HEK293 (cell line): ENCODE measurements at regions not wholly inside any gene's neighbourhood (a gene's known extent, or its start where the extent isn't known, plus 50 kb on each side); places are given as distances from the start of the nearest gene placed in this dataset.

ENCODE experiments used
- CTCF ChIA-PET: fragments of 350-600 bp; formaldehyde crosslinking; extraction: SDS; loops from one replicate; lab custom pipeline; 2021; ENCODE audit warnings: antibody characterized with exemption; lab: Yijun Ruan, JAX
- POLR2A ChIA-PET: fragments of 300-600 bp; formaldehyde crosslinking; extraction: SDS; loops from one replicate; lab custom pipeline; 2020; ENCODE audit warnings: antibody characterized with exemption, inconsistent platforms; lab: Yijun Ruan, JAX
- H3K27ac ChIP-seq: fragments of 200-500 bp; sonication (Bioruptor generic); 2 replicates; pipeline ENCODE4 v1.5.1; 2014; ENCODE audit warnings: low read depth, low read length, control low read depth, inconsistent platforms; ENCODE audit errors: extremely low read depth
- H3K36me3 ChIP-seq, 2 experiments: fragments of 200-500 bp in 1 of 2; sonication (Bioruptor generic) in 1 of 2; 1 replicate in 1 of 2; 2 replicates in 1 of 2; pipeline ENCODE4 v1.5.1; 2014 to 2017; ENCODE audit warnings: inconsistent platforms in 2 of 2, low read length in 2 of 2; ENCODE audit not compliant: control insufficient read depth in 2 of 2, insufficient read depth in 1 of 2
- H3K4me1 ChIP-seq: fragments of 200-500 bp; sonication (Bioruptor generic); 2 replicates; pipeline ENCODE4 v1.5.1; 2014; ENCODE audit warnings: mild to moderate bottlenecking, low read length, inconsistent platforms; ENCODE audit not compliant: control insufficient read depth, insufficient read depth
- H3K4me3 ChIP-seq: 2 replicates; pipeline ENCODE4 v1.5.1; 2011; ENCODE audit warnings: low read depth, mild to moderate bottlenecking, control low read depth, low read length, moderate library complexity
- H3K9me3 ChIP-seq: fragments of 200-500 bp; sonication (Bioruptor generic); 2 replicates; pipeline ENCODE4 v1.5.1; 2014; ENCODE audit warnings: low read depth, low read length, inconsistent platforms; ENCODE audit not compliant: control insufficient read depth, insufficient read depth
- CTCF ChIP-seq: fragments of 450-650 bp; formaldehyde crosslinking; IDR thresholded peaks from 2 replicates; pipeline ENCODE4 v1.5.1; 2016; ENCODE audit warnings: missing biosample characterization, missing genetic modification characterization
- MYNN ChIP-seq: fragments of 450-650 bp; formaldehyde crosslinking; IDR thresholded peaks from 2 replicates; pipeline ENCODE4 v1.5.1; 2016; ENCODE audit warnings: missing biosample characterization, missing genetic modification characterization, borderline replicate concordance
- ZBTB26 ChIP-seq: fragments of 450-650 bp; formaldehyde crosslinking; optimal IDR thresholded peaks from 2 replicates; pipeline ENCODE3; 2016; ENCODE audit warnings: missing biosample characterization, mild to moderate bottlenecking, missing genetic modification characterization
- ZBTB49 ChIP-seq: fragments of 450-650 bp; formaldehyde crosslinking; IDR thresholded peaks from 2 replicates; pipeline ENCODE4 v1.5.1; 2016; ENCODE audit warnings: missing biosample characterization, missing genetic modification characterization, low read depth
- ZNF174 ChIP-seq: fragments of 450-650 bp; formaldehyde crosslinking; IDR thresholded peaks from 2 replicates; pipeline ENCODE4 v1.5.0; 2017; ENCODE audit warnings: missing biosample characterization, mild to moderate bottlenecking, missing genetic modification characterization
- ZNF223 ChIP-seq: fragments of 450-650 bp; formaldehyde crosslinking; IDR thresholded peaks from 2 replicates; pipeline ENCODE4 v1.5.1; 2016; ENCODE audit warnings: missing biosample characterization, missing genetic modification characterization
- ZNF335 ChIP-seq: fragments of 450-650 bp; formaldehyde crosslinking; conservative IDR thresholded peaks from 2 replicates; pipeline ENCODE4 v1.5.1; 2016; ENCODE audit warnings: missing biosample characterization, missing genetic modification characterization
- ZNF518A ChIP-seq: fragments of 450-650 bp; formaldehyde crosslinking; conservative IDR thresholded peaks from 2 replicates; pipeline ENCODE4 v1.5.1; 2016; ENCODE audit warnings: low read depth, missing biosample characterization, missing genetic modification characterization
- ZNF530 ChIP-seq: fragments of 450-650 bp; formaldehyde crosslinking; IDR thresholded peaks from 2 replicates; pipeline ENCODE4 v1.5.1; 2016; ENCODE audit warnings: low read depth, missing biosample characterization, missing genetic modification characterization
- ZNF654 ChIP-seq: fragments of 450-650 bp; formaldehyde crosslinking; IDR thresholded peaks from 2 replicates; pipeline ENCODE4 v1.5.1; 2016; ENCODE audit warnings: low read depth, missing biosample characterization, missing genetic modification characterization

- TF ChIP-seq ZBTB49 (no peak), ZNF518A (tag by site-specific recombination) (no peak), ZNF530 (tag by site-specific recombination) (no peak), ZNF223 (tag by site-specific recombination) (no peak), MYNN (tag by site-specific recombination) (no peak), ZBTB26 (tag by site-specific recombination) (no peak)
These were observed 217.3 kb downstream of the LRRC70 start (continued) for GRCh38 chr5:62795926-62796325.

- CTCF ChIA-PET: interaction anchor here (0.6 to 1.1 kb wide), 2 partner anchors 17 to 56 kb away, joined by 4 to 6 read pairs; no protein-coding TSS in a partner anchor
- Histone ChIP-seq H3K4me1 (no peaks in the 10 kb centered on the region), H3K4me3 (no peak overlapping the region), H3K9me3 (no peaks in the 10 kb centered on the region)
- TF ChIP-seq ZNF335 (tag by site-specific recombination): no peak
- TF ChIP-seq, all 188 proteins: peak for 0
- POLR2A ChIA-PET: no interaction called here
- Histone ChIP-seq H3K27ac (no peak overlapping the region), H3K36me3 (no peaks in the 10 kb centered on the region)
These were observed 215.8 kb downstream of the LRRC70 start for GRCh38 chr5:62794456-62794855.

- POLR2A ChIA-PET: no interaction called here
- CTCF ChIA-PET: interaction anchor here (1.0 kb wide), 1 partner anchor 13 kb away, joined by 3 read pairs; no protein-coding TSS in a partner anchor
- TF ChIP-seq ZNF174 (tag by site-specific recombination): no peak
- TF ChIP-seq ZNF654 (tag by site-specific recombination): peak; percentile 23
- TF ChIP-seq CTCF: 0 out of 2 replicates have a peak, but pooled peaks have one; percentile 10
- H3K4me1 ChIP-seq: no peaks in the 10 kb centered on the region
- H3K9me3 ChIP-seq: no peaks in the 10 kb centered on the region
- H3K27ac ChIP-seq: no peak overlapping the region
- H3K36me3 ChIP-seq: no peaks in the 10 kb centered on the region
- no peak overlapping the region for H3K4me3 ChIP-seq
These were observed 212.4 kb downstream of the LRRC70 start for GRCh38 chr5:62791059-62791458.
